ENCODE measurements at regions not wholly inside any gene's neighbourhood (a gene's known extent, or its start where the extent isn't known, plus 50 kb on each side); places are given as distances from the start of the nearest gene placed in this dataset.

GRCh38 chr10:113423981-113424721 lies 128.7 kb upstream of the HABP2 start:
- TF ChIP-seq CTCF (IDR thresholded peaks at IDR 0.05), result no peak
- Mint-ChIP-seq H3K27me3 (peaks cover 5% of the 10 kb centered on the region), H3K4me1 (ENCODE audit: low read depth) (no peaks in the 10 kb centered on the region), H3K4me3 (no peak overlapping the region), H3K36me3 (ENCODE audit: low read depth) (no peaks in the 10 kb centered on the region), H3K27ac (no peak overlapping the region), H3K9me3 (peaks cover 10% of the 10 kb centered on the region)
- DNase-seq (no peak), ATAC-seq (no peak)
- intact Hi-C loops (cut with micrococcal nuclease), result no loop called here
- ChIA-PET POLR2A (no interaction called here), CTCF (no interaction called here)

- CTCF ChIA-PET, result interaction anchor here (1.0 kb wide), 1 partner anchor 85 kb away, joined by 3 read pairs; no protein-coding TSS in a partner anchor
- POLR2A ChIA-PET, result no interaction called here
- H3K4me3 Mint-ChIP-seq, result no peak overlapping the region
- H3K9me3 Mint-ChIP-seq, result peaks cover 5% of the 10 kb centered on the region
- no peaks in the 10 kb centered on the region for H3K4me1 Mint-ChIP-seq (ENCODE audit: low read depth)
- no peak overlapping the region for H3K27ac Mint-ChIP-seq
- no peak for ATAC-seq
- intact Hi-C loops (cut with micrococcal nuclease), result no loop called here
- H3K36me3 Mint-ChIP-seq (ENCODE audit: low read depth), result no peaks in the 10 kb centered on the region
- peaks cover 5% of the 10 kb centered on the region for H3K27me3 Mint-ChIP-seq
- DNase-seq, result no peak
- TF ChIP-seq CTCF (IDR thresholded peaks at IDR 0.05), result no peak
These were observed 127.8 kb upstream of the HABP2 start for GRCh38 chr10:113425008-113425407.

GRCh38 chr10:113425541-113425951 lies 127.3 kb upstream of the HABP2 start:
- peaks cover 5% of the 10 kb centered on the region for H3K27me3 Mint-ChIP-seq
- intact Hi-C loops (cut with micrococcal nuclease), result no loop called here
- no peaks in the 10 kb centered on the region for H3K4me1 Mint-ChIP-seq (ENCODE audit: low read depth)
- no peaks in the 10 kb centered on the region for H3K36me3 Mint-ChIP-seq (ENCODE audit: low read depth)
- no peak for ATAC-seq
- no peak overlapping the region for H3K4me3 Mint-ChIP-seq
- CTCF ChIA-PET, result interaction anchor here (1.0 kb wide), 1 partner anchor 86 kb away, joined by 3 read pairs; no protein-coding TSS in a partner anchor
- TF ChIP-seq CTCF (IDR thresholded peaks at IDR 0.05), result no peak
- POLR2A ChIA-PET, result no interaction called here
- no peaks in the 10 kb centered on the region for H3K9me3 Mint-ChIP-seq
- DNase-seq, result no peak
- H3K27ac Mint-ChIP-seq, result no peak overlapping the region

- no peak overlapping the region for H3K27ac Mint-ChIP-seq
- DNase-seq (no peak), ATAC-seq (no peak)
- no peaks in the 10 kb centered on the region for H3K36me3 Mint-ChIP-seq (ENCODE audit: low read depth)
- peaks cover 5% of the 10 kb centered on the region for H3K27me3 Mint-ChIP-seq
- intact Hi-C loops (cut with micrococcal nuclease), result no loop called here
- ChIA-PET POLR2A (interaction anchor here (1.2 kb wide), 1 partner anchor 10 kb away, joined by 3 read pairs; no protein-coding TSS in a partner anchor), CTCF (no interaction called here)
- no peaks in the 10 kb centered on the region for H3K9me3 Mint-ChIP-seq
- no peak overlapping the region for H3K4me3 Mint-ChIP-seq
- H3K4me1 Mint-ChIP-seq (ENCODE audit: low read depth), result no peaks in the 10 kb centered on the region
- TF ChIP-seq CTCF (IDR thresholded peaks at IDR 0.05), result no peak
These were observed 126.5 kb upstream of the HABP2 start for GRCh38 chr10:113426181-113426877.

GRCh38 chr10:113427236-113427735 lies 125.6 kb upstream of the HABP2 start:
- POLR2A ChIA-PET, result interaction anchor here (1.2 kb wide), 1 partner anchor 11 kb away, joined by 3 read pairs; no protein-coding TSS in a partner anchor
- intact Hi-C loops (cut with micrococcal nuclease), result no loop called here
- no peak for TF ChIP-seq CTCF (IDR thresholded peaks at IDR 0.05)
- no peak overlapping the region for H3K4me3 Mint-ChIP-seq
- no peaks in the 10 kb centered on the region for H3K4me1 Mint-ChIP-seq (ENCODE audit: low read depth)
- DNase-seq (no peak), ATAC-seq (no peak)
- peaks cover 2% of the 10 kb centered on the region for H3K27me3 Mint-ChIP-seq
- CTCF ChIA-PET, result no interaction called here
- no peaks in the 10 kb centered on the region for H3K36me3 Mint-ChIP-seq (ENCODE audit: low read depth)
- no peaks in the 10 kb centered on the region for H3K9me3 Mint-ChIP-seq
- no peak overlapping the region for H3K27ac Mint-ChIP-seq

Measured in activated CD8-positive, alpha-beta T cell treated with anti-CD3 and anti-CD28 coated beads for 36 hours (primary cell).